ENCODE measurements at regions not wholly inside any gene's neighbourhood (a gene's known extent, or its start where the extent isn't known, plus 50 kb on each side); places are given as distances from the start of the nearest gene placed in this dataset.
A peak's percentile ranks its signal among the peaks of the same experiment; 100 is the strongest.

DNA sequence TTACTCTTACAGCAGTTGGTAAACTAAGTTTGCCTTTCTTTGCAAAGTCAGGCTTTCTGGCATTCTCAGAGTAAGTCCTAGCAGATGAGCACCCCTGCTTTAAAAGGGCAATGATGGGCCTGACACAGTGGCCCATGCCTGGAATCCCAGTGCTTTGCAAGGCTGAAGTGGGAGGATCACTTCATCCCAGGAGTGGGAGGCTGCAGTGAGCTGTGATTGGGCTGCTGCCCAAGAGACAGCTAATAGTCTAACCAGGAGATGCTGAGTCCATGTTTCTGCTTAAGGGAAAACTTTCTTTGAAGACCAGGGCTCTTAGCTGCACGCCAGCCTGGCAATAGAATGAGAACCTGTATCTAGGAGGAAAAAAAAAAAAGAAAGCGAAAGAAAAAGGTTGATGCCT is 100.2 kb upstream of the MPP7 start:
- BruUV-seq (replicated peaks) = no TSS peak
- Histone ChIP-seq H3K4me1 (ENCODE audit: control insufficient read depth, insufficient read depth, low read length) (peaks cover 5% of the 10 kb centered on the region), H3K9me3 (replicated peaks; ENCODE audit: control insufficient read depth, insufficient read depth, low read length) (no peaks in the 10 kb centered on the region), H3K27ac (ENCODE audit: control insufficient read depth, insufficient read depth) (peak overlapping the region; percentile 35; the same call in 1 of the 2 replicates), H3K9ac (ENCODE audit: control insufficient read depth, insufficient read depth, low read length) (no peak overlapping the region), H3K4me3 (no peak overlapping the region), H3K79me2 (ENCODE audit: control insufficient read depth, insufficient read depth, low read length) (no peaks in the 10 kb centered on the region), H3K36me3 (ENCODE audit: control insufficient read depth in 2 of 2, insufficient read depth in 2 of 2, low read length in 1 of 2) (no peaks in the 10 kb centered on the region), H3K4me2 (ENCODE audit: control insufficient read depth, insufficient read depth) (no peak overlapping the region), H4K20me1 (ENCODE audit: control insufficient read depth, insufficient read depth) (no peaks in the 10 kb centered on the region), H2AFZ (ENCODE audit: control insufficient read depth, low read depth, low read length) (peak overlapping the region; percentile 46), H3K27me3 (replicated peaks in 1 of 2; ENCODE audit: control insufficient read depth in 2 of 2, insufficient read depth in 2 of 2, low read length in 1 of 2) (no peaks in the 10 kb centered on the region; a peak in 1 of 4 replicates)
- no peak for TF ChIP-seq SMAD5 (IDR thresholded peaks at IDR 0.05; ENCODE audit: low read depth)
- no peak for TF ChIP-seq KAT2A (conservative IDR thresholded peaks at IDR 0.05; ENCODE audit: control insufficient read depth, low read depth, low read length)
- TF ChIP-seq RB1 (IDR thresholded peaks at IDR 0.05; ENCODE audit: borderline replicate concordance) = no peak
- TF ChIP-seq EGR1 (IDR thresholded peaks at IDR 0.05; ENCODE audit: borderline replicate concordance in 1 of 2, low read depth in 2 of 2, low read length in 2 of 2) = no peak
- no peak for TF ChIP-seq RAD21 (IDR thresholded peaks at IDR 0.05; ENCODE audit: insufficient read depth, low read depth, low read length)
- TF ChIP-seq CREB1 (IDR thresholded peaks at IDR 0.05; ENCODE audit: low read depth) = no peak
- TF ChIP-seq HDGF (IDR thresholded peaks at IDR 0.05) = no peak
- TF ChIP-seq, protein P1, sequence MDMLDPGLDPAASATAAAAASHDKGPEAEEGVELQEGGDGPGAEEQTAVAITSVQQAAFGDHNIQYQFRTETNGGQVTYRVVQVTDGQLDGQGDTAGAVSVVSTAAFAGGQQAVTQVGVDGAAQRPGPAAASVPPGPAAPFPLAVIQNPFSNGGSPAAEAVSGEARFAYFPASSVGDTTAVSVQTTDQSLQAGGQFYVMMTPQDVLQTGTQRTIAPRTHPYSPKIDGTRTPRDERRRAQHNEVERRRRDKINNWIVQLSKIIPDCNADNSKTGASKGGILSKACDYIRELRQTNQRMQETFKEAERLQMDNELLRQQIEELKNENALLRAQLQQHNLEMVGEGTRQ (IDR thresholded peaks at IDR 0.05; ENCODE audit: borderline replicate concordance, low read depth, low read length) = no peak
- TF ChIP-seq CHD1 (IDR thresholded peaks at IDR 0.05; ENCODE audit: low read depth, low read length) = no peak
- TF ChIP-seq MTA2 (IDR thresholded peaks at IDR 0.05; ENCODE audit: low read depth) = no peak
- TF ChIP-seq ZNF217 (IDR thresholded peaks at IDR 0.05) = no peak
- TF ChIP-seq SIN3A (IDR thresholded peaks at IDR 0.05; ENCODE audit: low read depth, low read length) = no peak
- no peak for TF ChIP-seq NR2F1 (conservative IDR thresholded peaks at IDR 0.05)
- TF ChIP-seq GATAD2B (conservative IDR thresholded peaks at IDR 0.05; ENCODE audit: low read depth) = no peak
- no peak for TF ChIP-seq ESRRA (IDR thresholded peaks at IDR 0.05; ENCODE audit: low read length)
- intact Hi-C loops (cut with micrococcal nuclease; ENCODE audit: unreplicated experiment) = no loop called here
- ATAC-seq = no peak; the same call in 2 of the 3 replicates
- in situ Hi-C loops (cut with MboI) = no loop called here
- SMC1A ChIA-PET (ENCODE audit: uncharacterized antibody, unreplicated experiment) = interaction anchor here (1.3 to 1.6 kb wide), 2 partner anchors 8 to 9 kb away, joined by 3 to 6 read pairs; no protein-coding TSS in a partner anchor
- 71% methylated on average over 1 of the region's 2 CpGs for WGBS (ENCODE audit: insufficient coverage, insufficient replicate concordance, low lambda C conversion rate, missing lambda C conversion rate)
- CTCF ChIA-PET = interaction anchor here (1.3 to 2.8 kb wide), 3 partner anchors 10 to 23 kb away, joined by 3 to 14 read pairs (median 7); no protein-coding TSS in a partner anchor
- no peak for FAIRE-seq
- DNase-seq (ENCODE audit: low read depth, low spot score) = no peak
- POLR2A ChIA-PET = no interaction called here
- RAD21 ChIA-PET (ENCODE audit: unreplicated experiment) = no interaction called here

Data from GM12878 (cell line).